GM10266 (cell line): ENCODE measurements at regions not wholly inside any gene's neighbourhood (a gene's known extent, or its start where the extent isn't known, plus 50 kb on each side); places are given as distances from the start of the nearest gene placed in this dataset.
"Not testable (repeated sequence)": the region's sequence is repeated elsewhere in the genome, so short reads cannot be mapped to it uniquely, and the experiment has no call there.

Source experiments
- DNase-seq: peaks from one replicate; pipeline ENCODE4 v3.0.0; 2012; ENCODE audit errors: extremely low spot score
- CTCF ChIP-seq: IDR thresholded peaks from 2 replicates; pipeline ENCODE4 v1.5.1; 2012; ENCODE audit warnings: mild to moderate bottlenecking, low read depth; ENCODE audit not compliant: control insufficient read depth, insufficient read depth; ENCODE audit errors: missing control alignments

GRCh38 chr3:74000725-74001124 lies 376.0 kb upstream of the PDZRN3 start:
- no peak for TF ChIP-seq CTCF
- no peak for DNase-seq

GRCh38 chr3:73999501-73999900 lies 374.8 kb upstream of the PDZRN3 start:
- DNase-seq: no peak
- no peak for TF ChIP-seq CTCF

- DNase-seq: not testable (repeated sequence)
These were observed 365.9 kb upstream of the PDZRN3 start for GRCh38 chr3:73990691-73991090.

GRCh38 chr3:73966733-73967132 lies 342.0 kb upstream of the PDZRN3 start:
- no peak for TF ChIP-seq CTCF
- no peak for DNase-seq

GRCh38 chr3:73964818-73965217 lies 340.1 kb upstream of the PDZRN3 start:
- no peak for TF ChIP-seq CTCF
- DNase-seq: no peak

GRCh38 chr3:73955494-73956070 lies 330.8 kb upstream of the PDZRN3 start:
- no peak for DNase-seq
- TF ChIP-seq CTCF: no peak

GRCh38 chr3:73954506-73954905 lies 329.8 kb upstream of the PDZRN3 start:
- no peak for DNase-seq
- TF ChIP-seq CTCF: no peak

GRCh38 chr3:73952781-73953180 lies 328.0 kb upstream of the PDZRN3 start:
- no peak for DNase-seq

More at GRCh38 chr3:73952781-73953180, 328.0 kb upstream of the PDZRN3 start:
- TF ChIP-seq CTCF: no peak
